ENCODE measurements at regions not wholly inside any gene's neighbourhood (a gene's known extent, or its start where the extent isn't known, plus 50 kb on each side); places are given as distances from the start of the nearest gene placed in this dataset.
"Not testable (repeated sequence)": the region's sequence is repeated elsewhere in the genome, so short reads cannot be mapped to it uniquely, and the experiment has no call there.

GRCh38 chr11:91086028-91086427, 863.2 kb upstream of the CHORDC1 start:
- Histone ChIP-seq H3K36me3 (no peaks in the 10 kb centered on the region), H3K9me3 (replicated peaks) (no peaks in the 10 kb centered on the region), H3K4me1 (peaks cover 14% of the 10 kb centered on the region), H3K27ac (no peak overlapping the region), H3K27me3 (no peaks in the 10 kb centered on the region), H3K4me3 (no peak overlapping the region)
- no peak for DNase-seq

GRCh38 chr11:91082255-91082654, 859.4 kb upstream of the CHORDC1 start:
- no peaks in the 10 kb centered on the region for H3K36me3 ChIP-seq
- H3K4me1 ChIP-seq: peaks cover 16% of the 10 kb centered on the region
- peak overlapping the region; percentile 80 for H3K27ac ChIP-seq
- no peak overlapping the region for H3K4me3 ChIP-seq
- H3K27me3 ChIP-seq: no peaks in the 10 kb centered on the region
- H3K9me3 ChIP-seq (replicated peaks): no peaks in the 10 kb centered on the region
- no peak for DNase-seq

GRCh38 chr11:91081440-91082043, 858.7 kb upstream of the CHORDC1 start:
- Histone ChIP-seq H3K9me3 (replicated peaks) (no peaks in the 10 kb centered on the region), H3K36me3 (no peaks in the 10 kb centered on the region), H3K27ac (peak overlapping the region; percentile 80), H3K4me3 (no peak overlapping the region), H3K27me3 (no peaks in the 10 kb centered on the region), H3K4me1 (peaks cover 16% of the 10 kb centered on the region)
- peak; percentile 71 to 87 for DNase-seq

- no peak overlapping the region for H3K27ac ChIP-seq
- DNase-seq: no peak
- no peaks in the 10 kb centered on the region for H3K27me3 ChIP-seq
- H3K4me3 ChIP-seq: no peak overlapping the region
- H3K36me3 ChIP-seq: no peaks in the 10 kb centered on the region
- H3K9me3 ChIP-seq (replicated peaks): no peaks in the 10 kb centered on the region
- peaks cover 16% of the 10 kb centered on the region for H3K4me1 ChIP-seq
Measured at GRCh38 chr11:91078221-91078620, 855.4 kb upstream of the CHORDC1 start.

GRCh38 chr11:91075032-91075695, 852.3 kb upstream of the CHORDC1 start:
- H3K27ac ChIP-seq: no peak overlapping the region

GRCh38 chr11:91067666-91068065, 844.8 kb upstream of the CHORDC1 start:
- H3K4me3 ChIP-seq: no peak overlapping the region
- no peaks in the 10 kb centered on the region for H3K27me3 ChIP-seq
- H3K27ac ChIP-seq: no peak overlapping the region
- DNase-seq: no peak
- no peaks in the 10 kb centered on the region for H3K9me3 ChIP-seq (replicated peaks)
- H3K36me3 ChIP-seq: no peaks in the 10 kb centered on the region
- no peaks in the 10 kb centered on the region for H3K4me1 ChIP-seq

More at GRCh38 chr11:91075032-91075695, 852.3 kb upstream of the CHORDC1 start:
- no peaks in the 10 kb centered on the region for H3K9me3 ChIP-seq (replicated peaks)
- no peaks in the 10 kb centered on the region for H3K4me1 ChIP-seq
- H3K27me3 ChIP-seq: no peaks in the 10 kb centered on the region
- H3K4me3 ChIP-seq: no peak overlapping the region
- no peak for DNase-seq
- H3K36me3 ChIP-seq: no peaks in the 10 kb centered on the region

- Histone ChIP-seq H3K27ac (no peak overlapping the region), H3K4me1 (no peaks in the 10 kb centered on the region), H3K4me3 (no peak overlapping the region), H3K9me3 (replicated peaks) (no peaks in the 10 kb centered on the region), H3K36me3 (no peaks in the 10 kb centered on the region), H3K27me3 (no peaks in the 10 kb centered on the region)
- DNase-seq: no peak
Measured at GRCh38 chr11:91066456-91067047, 843.7 kb upstream of the CHORDC1 start.

GRCh38 chr11:91063399-91063798, 840.5 kb upstream of the CHORDC1 start:
- not testable (repeated sequence) for H3K36me3 ChIP-seq; DNase-seq; H3K4me1 ChIP-seq; H3K27ac ChIP-seq; H3K27me3 ChIP-seq; H3K4me3 ChIP-seq; H3K9me3 ChIP-seq (replicated peaks)

- H3K27ac ChIP-seq: no peak overlapping the region
- DNase-seq: no peak
- H3K27me3 ChIP-seq: no peaks in the 10 kb centered on the region
- H3K4me1 ChIP-seq: no peaks in the 10 kb centered on the region
- H3K4me3 ChIP-seq: no peak overlapping the region
- H3K36me3 ChIP-seq: no peaks in the 10 kb centered on the region
- no peaks in the 10 kb centered on the region for H3K9me3 ChIP-seq (replicated peaks)
Measured at GRCh38 chr11:91047882-91048281, 825.0 kb upstream of the CHORDC1 start.

- Histone ChIP-seq H3K27me3 (no peaks in the 10 kb centered on the region), H3K4me3 (no peak overlapping the region), H3K36me3 (no peaks in the 10 kb centered on the region), H3K4me1 (no peaks in the 10 kb centered on the region), H3K27ac (no peak overlapping the region), H3K9me3 (replicated peaks) (no peaks in the 10 kb centered on the region)
- DNase-seq: no peak
Measured at GRCh38 chr11:91046261-91046660, 823.4 kb upstream of the CHORDC1 start.

- H3K9me3 ChIP-seq (replicated peaks): no peaks in the 10 kb centered on the region
- H3K4me1 ChIP-seq: no peaks in the 10 kb centered on the region
- H3K36me3 ChIP-seq: no peaks in the 10 kb centered on the region
- H3K4me3 ChIP-seq: no peak overlapping the region
- H3K27ac ChIP-seq: no peak overlapping the region
- no peaks in the 10 kb centered on the region for H3K27me3 ChIP-seq
- DNase-seq: no peak
Measured at GRCh38 chr11:91041626-91042025, 818.8 kb upstream of the CHORDC1 start.

- Histone ChIP-seq H3K9me3 (replicated peaks) (no peaks in the 10 kb centered on the region), H3K4me3 (no peak overlapping the region), H3K27ac (no peak overlapping the region), H3K36me3 (no peaks in the 10 kb centered on the region), H3K27me3 (no peaks in the 10 kb centered on the region), H3K4me1 (no peaks in the 10 kb centered on the region)
- DNase-seq: no peak
Measured at GRCh38 chr11:91023731-91024130, 800.9 kb upstream of the CHORDC1 start.

- H3K4me1 ChIP-seq: no peaks in the 10 kb centered on the region
- no peak for DNase-seq
- no peaks in the 10 kb centered on the region for H3K9me3 ChIP-seq (replicated peaks)
- no peak overlapping the region for H3K27ac ChIP-seq
- H3K36me3 ChIP-seq: no peaks in the 10 kb centered on the region
- H3K27me3 ChIP-seq: no peaks in the 10 kb centered on the region
- no peak overlapping the region for H3K4me3 ChIP-seq
Measured at GRCh38 chr11:91011503-91011902, 788.7 kb upstream of the CHORDC1 start.

GRCh38 chr11:91005458-91005857, 782.6 kb upstream of the CHORDC1 start:
- no peak overlapping the region for H3K27ac ChIP-seq
- no peaks in the 10 kb centered on the region for H3K36me3 ChIP-seq
- no peak overlapping the region for H3K4me3 ChIP-seq
- no peaks in the 10 kb centered on the region for H3K9me3 ChIP-seq (replicated peaks)
- no peaks in the 10 kb centered on the region for H3K4me1 ChIP-seq
- no peak for DNase-seq
- H3K27me3 ChIP-seq: no peaks in the 10 kb centered on the region

GRCh38 chr11:90997241-90997640, 774.4 kb upstream of the CHORDC1 start:
- no peaks in the 10 kb centered on the region for H3K36me3 ChIP-seq
- no peaks in the 10 kb centered on the region for H3K27me3 ChIP-seq
- no peak overlapping the region for H3K27ac ChIP-seq
- no peaks in the 10 kb centered on the region for H3K9me3 ChIP-seq (replicated peaks)
- no peaks in the 10 kb centered on the region for H3K4me1 ChIP-seq
- no peak overlapping the region for H3K4me3 ChIP-seq
- no peak for DNase-seq

- H3K4me3 ChIP-seq; DNase-seq; H3K36me3 ChIP-seq; H3K4me1 ChIP-seq; H3K27me3 ChIP-seq; H3K9me3 ChIP-seq (replicated peaks); H3K27ac ChIP-seq: not testable (repeated sequence)
Measured at GRCh38 chr11:90972159-90972558, 749.3 kb upstream of the CHORDC1 start.
